ENCODE measurements at regions not wholly inside any gene's neighbourhood (a gene's known extent, or its start where the extent isn't known, plus 50 kb on each side); places are given as distances from the start of the nearest gene placed in this dataset.

DNA sequence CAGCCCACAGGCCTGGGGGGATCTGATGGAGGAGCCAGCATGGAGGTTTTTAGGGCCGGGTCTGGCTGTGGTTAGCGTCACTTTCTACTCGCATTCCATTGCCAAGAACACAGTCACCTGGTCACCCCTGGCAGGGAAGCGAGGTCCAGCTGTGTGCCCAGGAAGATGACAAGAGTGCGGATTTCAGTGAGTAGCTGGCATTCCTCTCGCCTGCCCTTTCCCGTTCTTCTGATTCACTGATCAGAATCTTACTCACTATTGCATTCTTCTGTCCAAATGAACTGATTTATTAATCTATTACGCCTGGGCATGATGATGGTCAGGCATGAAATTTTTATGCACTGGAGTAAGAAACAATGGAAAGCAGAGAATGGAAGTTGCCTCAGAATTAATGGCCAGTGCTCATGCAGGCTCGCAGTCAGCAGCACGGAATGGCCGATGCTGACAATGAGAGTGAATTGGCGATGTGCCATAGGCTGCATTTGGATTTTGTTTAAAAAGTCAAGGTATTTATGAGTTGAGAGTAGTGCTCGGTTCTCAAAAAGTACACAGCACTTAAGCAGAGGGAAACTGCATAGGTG is 76.4 kb upstream of the MGAT5 start:
- peaks cover 0 to 3% (median 0%) of the 10 kb centered on the region in 3 donors for H3K36me3 ChIP-seq (ENCODE audit: control insufficient read depth in 3 of 3, insufficient read depth in 2 of 3, low read depth in 1 of 3, low read length in 3 of 3)
- no peak overlapping the region for H3K4me3 ChIP-seq (ENCODE audit: low read depth in 1 of 3, low read length in 3 of 3)
- DNase-seq (no peak), FAIRE-seq (no peak)
- no peaks in the 10 kb centered on the region for H3K9me3 ChIP-seq (ENCODE audit: control insufficient read depth in 2 of 2, insufficient read depth in 1 of 2, low read depth in 1 of 2, low read length in 1 of 2)
- 86 to 92% (median 89%) methylated on average over 13 of the region's 13 CpGs for WGBS, 3 donors
- no peak overlapping the region for H3K27ac ChIP-seq (ENCODE audit: low read depth in 1 of 3, low read length in 2 of 3)
- H3K27me3 ChIP-seq (ENCODE audit: control insufficient read depth in 3 of 3, insufficient read depth in 3 of 3, low read length in 3 of 3), result no peaks in the 10 kb centered on the region
- peaks cover 11 to 13% (median 12%) of the 10 kb centered on the region in 3 donors for H3K4me1 ChIP-seq (ENCODE audit: control insufficient read depth in 3 of 3, insufficient read depth in 2 of 3, low read depth in 1 of 3, low read length in 2 of 3)

DNA sequence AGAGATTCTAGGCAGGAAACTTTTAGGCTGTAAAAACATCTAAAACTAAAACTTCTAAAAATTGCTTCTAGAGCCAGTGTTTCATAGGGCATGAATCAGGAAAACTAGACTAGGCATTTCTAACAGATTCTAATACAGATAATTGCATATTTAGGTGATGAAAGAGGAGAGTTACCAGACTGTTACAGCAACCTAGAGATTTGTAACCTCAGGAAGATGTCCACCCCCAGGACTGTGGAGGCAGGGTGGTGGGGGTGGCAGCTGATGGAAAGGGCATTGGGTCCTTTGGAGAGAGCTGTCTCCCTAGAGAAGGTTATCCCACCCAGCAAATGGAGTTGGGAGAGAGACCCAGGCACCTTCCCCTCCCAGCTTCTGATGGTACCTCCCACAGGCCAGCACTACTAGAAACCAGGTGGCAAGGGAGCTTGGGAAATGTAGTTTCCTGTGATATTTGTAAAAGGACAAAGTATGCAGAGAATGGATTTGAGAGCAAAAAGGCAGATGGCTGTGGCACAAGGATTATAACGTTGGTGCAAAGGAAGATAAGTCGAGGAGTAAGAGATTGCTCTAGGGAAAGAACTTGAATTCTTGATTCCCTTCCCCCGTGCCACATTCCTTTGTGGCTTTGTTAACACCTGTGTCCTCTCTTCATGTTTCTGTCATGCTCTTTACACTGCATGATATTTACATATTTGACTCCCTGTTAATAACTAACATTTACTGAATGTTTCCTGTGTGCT is 75.6 kb upstream of the MGAT5 start:
- H3K4me1 ChIP-seq (ENCODE audit: control insufficient read depth in 3 of 3, insufficient read depth in 2 of 3, low read depth in 1 of 3, low read length in 2 of 3), result peaks cover 7 to 12% (median 11%) of the 10 kb centered on the region in 3 donors
- FAIRE-seq, result no peak
- H3K27me3 ChIP-seq (ENCODE audit: control insufficient read depth in 3 of 3, insufficient read depth in 3 of 3, low read length in 3 of 3), result no peaks in the 10 kb centered on the region
- no peak overlapping the region for H3K4me3 ChIP-seq (ENCODE audit: low read depth in 1 of 3, low read length in 3 of 3)
- DNase-seq, result no peak
- peak overlapping the region in 1 of 3 donors; percentile 30 for H3K27ac ChIP-seq (ENCODE audit: low read depth in 1 of 3, low read length in 2 of 3)
- H3K9me3 ChIP-seq (ENCODE audit: control insufficient read depth in 2 of 2, insufficient read depth in 1 of 2, low read depth in 1 of 2, low read length in 1 of 2), result no peaks in the 10 kb centered on the region
- H3K36me3 ChIP-seq (ENCODE audit: control insufficient read depth in 3 of 3, insufficient read depth in 2 of 3, low read depth in 1 of 3, low read length in 3 of 3), result peaks cover 0 to 2% (median 0%) of the 10 kb centered on the region in 3 donors
- WGBS, 3 donors, result 40 to 63% (median 45%) methylated on average over 3 of the region's 3 CpGs

DNA sequence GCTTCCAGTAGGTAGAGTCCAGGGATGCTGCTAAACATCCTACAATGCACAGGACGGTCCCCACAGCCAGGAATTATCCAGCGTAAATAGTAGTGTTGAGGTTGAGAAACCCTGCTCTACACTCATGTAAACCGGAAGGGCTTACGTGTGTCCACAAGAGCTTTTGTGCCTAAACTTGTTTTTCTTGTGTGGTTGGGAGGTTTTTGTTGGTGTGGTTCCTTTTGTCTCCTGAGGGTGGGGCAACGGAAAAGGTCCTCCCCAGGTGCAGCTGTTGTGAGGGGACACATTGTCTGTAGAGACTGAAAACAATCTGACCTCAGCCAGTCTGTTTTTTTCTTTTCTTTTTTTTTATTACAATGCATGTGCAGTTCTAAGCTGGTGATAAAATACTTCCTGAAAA is 72.7 kb upstream of the MGAT5 start:
- no peak for FAIRE-seq

DNA sequence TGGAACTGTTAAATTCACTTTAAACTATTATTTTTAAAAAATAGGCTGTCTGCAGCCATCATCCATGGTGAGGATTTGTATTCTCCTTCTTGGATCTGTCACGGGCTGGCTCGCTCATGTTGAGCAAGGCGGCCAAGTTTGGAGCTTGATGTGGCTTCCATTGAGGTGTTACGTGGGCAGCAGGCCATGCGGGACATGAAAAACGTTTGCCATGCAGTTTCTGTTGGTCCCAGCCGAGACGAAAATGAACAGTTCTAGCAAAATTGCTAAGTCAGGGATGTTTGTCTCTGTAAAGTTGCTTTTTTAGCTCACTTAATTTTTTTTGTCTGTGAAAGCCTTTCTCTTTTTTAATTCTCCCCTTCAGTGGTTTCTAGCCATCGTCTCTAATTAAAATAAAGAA is 70.2 kb upstream of the MGAT5 start:
- Histone ChIP-seq H3K9me3 (ENCODE audit: control insufficient read depth in 2 of 2, insufficient read depth in 1 of 2, low read depth in 1 of 2, low read length in 1 of 2) (no peaks in the 10 kb centered on the region), H3K27ac (ENCODE audit: low read depth in 1 of 3, low read length in 2 of 3) (no peak overlapping the region), H3K4me1 (ENCODE audit: control insufficient read depth in 3 of 3, insufficient read depth in 2 of 3, low read depth in 1 of 3, low read length in 2 of 3) (peaks cover 3 to 7% (median 5%) of the 10 kb centered on the region in 3 donors), H3K36me3 (ENCODE audit: control insufficient read depth in 3 of 3, insufficient read depth in 2 of 3, low read depth in 1 of 3, low read length in 3 of 3) (peaks cover 0 to 6% (median 0%) of the 10 kb centered on the region in 3 donors), H3K4me3 (ENCODE audit: low read depth in 1 of 3, low read length in 3 of 3) (no peak overlapping the region), H3K27me3 (ENCODE audit: control insufficient read depth in 3 of 3, insufficient read depth in 3 of 3, low read length in 3 of 3) (no peaks in the 10 kb centered on the region)
- DNase-seq (no peak), FAIRE-seq (no peak)
- 84 to 92% (median 86%) methylated on average over 9 of the region's 9 CpGs for WGBS, 3 donors

More for the DNA sequence above, 72.7 kb upstream of the MGAT5 start:
- H3K27ac ChIP-seq (ENCODE audit: low read depth in 1 of 3, low read length in 2 of 3), result peak overlapping the region in 1 of 3 donors; percentile 72
- WGBS, 3 donors, result 62 to 74% (median 62%) methylated on average over 5 of the region's 5 CpGs
- peaks cover 0 to 8% (median 7%) of the 10 kb centered on the region in 3 donors for H3K4me1 ChIP-seq (ENCODE audit: control insufficient read depth in 3 of 3, insufficient read depth in 2 of 3, low read depth in 1 of 3, low read length in 2 of 3)
- H3K9me3 ChIP-seq (ENCODE audit: control insufficient read depth in 2 of 2, insufficient read depth in 1 of 2, low read depth in 1 of 2, low read length in 1 of 2), result no peaks in the 10 kb centered on the region
- DNase-seq, result peak in 1 of 2 donors; percentile 67
- no peak overlapping the region for H3K4me3 ChIP-seq (ENCODE audit: low read depth in 1 of 3, low read length in 3 of 3)
- H3K36me3 ChIP-seq (ENCODE audit: control insufficient read depth in 3 of 3, insufficient read depth in 2 of 3, low read depth in 1 of 3, low read length in 3 of 3), result peaks cover 0 to 4% (median 0%) of the 10 kb centered on the region in 3 donors
- H3K27me3 ChIP-seq (ENCODE audit: control insufficient read depth in 3 of 3, insufficient read depth in 3 of 3, low read length in 3 of 3), result no peaks in the 10 kb centered on the region

DNA sequence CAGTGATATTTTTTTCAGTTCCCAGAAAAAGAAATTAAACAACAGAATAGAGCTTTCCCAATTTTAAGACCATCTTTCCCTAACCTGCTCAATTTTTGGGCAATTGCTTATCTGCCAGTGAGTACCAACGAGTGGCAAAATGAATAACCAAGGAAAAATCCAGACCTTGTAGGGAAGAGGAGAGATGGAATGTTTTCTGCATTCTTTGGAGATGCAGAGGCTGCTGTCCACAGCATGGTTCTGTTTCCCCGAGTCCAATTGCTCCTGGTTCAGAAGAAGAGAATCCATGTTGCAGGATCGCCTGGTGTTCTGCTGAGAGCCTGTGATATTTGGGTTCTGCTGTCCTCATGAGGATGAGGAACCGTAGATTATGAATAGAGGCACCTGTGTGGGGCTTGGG is 68.2 kb upstream of the MGAT5 start:
- no peaks in the 10 kb centered on the region for H3K9me3 ChIP-seq (ENCODE audit: control insufficient read depth in 2 of 2, insufficient read depth in 1 of 2, low read depth in 1 of 2, low read length in 1 of 2)
- no peak overlapping the region for H3K27ac ChIP-seq (ENCODE audit: low read depth in 1 of 3, low read length in 2 of 3)
- DNase-seq, result no peak
- H3K4me3 ChIP-seq (ENCODE audit: low read depth in 1 of 3, low read length in 3 of 3), result no peak overlapping the region
- peaks cover 0 to 6% (median 0%) of the 10 kb centered on the region in 3 donors for H3K36me3 ChIP-seq (ENCODE audit: control insufficient read depth in 3 of 3, insufficient read depth in 2 of 3, low read depth in 1 of 3, low read length in 3 of 3)
- no peaks in the 10 kb centered on the region for H3K27me3 ChIP-seq (ENCODE audit: control insufficient read depth in 3 of 3, insufficient read depth in 3 of 3, low read length in 3 of 3)
- H3K4me1 ChIP-seq (ENCODE audit: control insufficient read depth in 3 of 3, insufficient read depth in 2 of 3, low read depth in 1 of 3, low read length in 2 of 3), result peaks cover 3 to 13% (median 5%) of the 10 kb centered on the region in 3 donors
- WGBS, 3 donors, result 91 to 96% (median 92%) methylated on average over 4 of the region's 4 CpGs
- no peak for FAIRE-seq

DNA sequence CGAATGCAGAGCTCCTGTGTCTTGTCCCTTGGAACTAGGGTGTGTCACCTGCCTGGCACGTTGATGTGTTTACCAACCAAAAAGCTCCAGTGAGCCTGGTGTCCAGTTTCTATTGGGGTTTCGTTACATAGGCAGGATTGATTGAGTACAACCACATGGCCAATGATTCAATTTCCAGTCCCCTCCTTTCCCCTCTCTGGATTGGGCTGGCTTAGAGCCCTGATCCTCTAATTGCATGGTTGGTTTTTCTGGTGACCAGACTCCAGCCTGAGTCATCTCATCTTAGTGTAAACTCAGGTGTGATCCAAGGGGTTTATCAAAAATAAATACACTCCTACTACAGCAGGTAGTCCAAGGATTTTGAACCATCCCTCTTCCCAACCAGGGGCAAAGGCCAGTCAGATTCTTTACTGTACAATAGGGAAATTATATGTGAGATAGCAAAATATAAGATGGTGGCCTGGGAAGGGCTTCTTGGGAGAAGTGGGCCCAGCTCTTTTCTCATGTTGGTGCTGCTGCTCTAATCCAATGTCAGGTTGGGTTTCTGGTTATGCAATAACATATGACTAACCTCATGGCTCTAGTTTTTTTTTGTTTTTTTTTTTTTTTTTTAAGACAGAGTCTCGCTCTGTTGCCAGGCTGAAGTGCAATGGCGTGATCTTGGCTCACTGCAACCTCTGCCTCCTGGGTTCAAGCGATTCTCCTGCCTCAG is 64.7 kb upstream of the MGAT5 start:
- Histone ChIP-seq H3K4me1 (ENCODE audit: control insufficient read depth in 3 of 3, insufficient read depth in 2 of 3, low read depth in 1 of 3, low read length in 2 of 3) (peaks cover 5 to 19% (median 7%) of the 10 kb centered on the region in 3 donors), H3K27ac (ENCODE audit: low read depth in 1 of 3, low read length in 2 of 3) (peak overlapping the region; percentile 24 to 84 (median 34)), H3K36me3 (ENCODE audit: control insufficient read depth in 3 of 3, insufficient read depth in 2 of 3, low read depth in 1 of 3, low read length in 3 of 3) (peaks cover 0 to 11% (median 0%) of the 10 kb centered on the region in 3 donors), H3K4me3 (ENCODE audit: low read depth in 1 of 3, low read length in 3 of 3) (no peak overlapping the region), H3K27me3 (ENCODE audit: control insufficient read depth in 3 of 3, insufficient read depth in 3 of 3, low read length in 3 of 3) (no peaks in the 10 kb centered on the region), H3K9me3 (ENCODE audit: control insufficient read depth in 2 of 2, insufficient read depth in 1 of 2, low read depth in 1 of 2, low read length in 1 of 2) (peaks cover 0 to 3% of the 10 kb centered on the region in 2 donors)
- DNase-seq (peak; percentile 51 to 95), FAIRE-seq (no peak)
- WGBS, 3 donors, result 31 to 70% (median 34%) methylated on average over 4 to 6 of the region's 6 CpGs

DNA sequence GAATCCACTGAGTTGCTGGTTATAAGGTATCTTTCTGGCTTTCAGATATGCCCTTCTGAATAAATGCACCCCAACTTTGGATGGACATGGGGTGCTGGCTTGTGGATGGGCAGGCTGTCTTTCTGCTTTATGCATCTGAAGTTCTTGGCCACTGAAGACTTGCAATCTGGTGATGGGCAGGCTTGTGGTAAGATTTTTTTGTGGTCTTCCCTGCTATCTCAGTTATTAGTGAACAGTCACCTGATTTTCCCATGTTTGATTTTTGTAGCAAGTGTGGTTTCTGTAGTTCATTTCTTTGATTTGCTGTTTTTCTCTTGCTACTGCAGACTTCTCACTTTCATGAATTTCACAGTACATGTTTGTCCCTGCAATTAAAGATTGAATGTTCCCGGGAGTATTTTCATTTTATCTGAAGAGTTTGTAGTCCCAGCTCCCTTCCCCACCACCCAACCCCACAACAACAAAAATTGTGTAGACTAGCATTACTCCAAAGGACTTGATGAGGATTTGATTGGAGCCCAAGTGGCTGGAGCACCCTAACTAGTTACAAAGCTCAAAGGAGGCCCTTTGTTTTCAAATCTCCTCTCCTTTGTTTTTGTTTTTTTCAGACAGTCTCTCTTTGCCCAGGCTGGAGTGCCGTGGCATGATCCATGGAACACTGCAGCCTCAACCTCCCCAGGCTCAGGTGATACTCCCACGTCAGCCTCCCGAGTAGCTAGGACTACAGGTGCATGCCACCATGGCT is 63.6 kb upstream of the MGAT5 start:
- FAIRE-seq (no peak), DNase-seq (no peak)
- Histone ChIP-seq H3K4me1 (ENCODE audit: control insufficient read depth in 3 of 3, insufficient read depth in 2 of 3, low read depth in 1 of 3, low read length in 2 of 3) (peaks cover 10 to 20% (median 14%) of the 10 kb centered on the region in 3 donors), H3K4me3 (ENCODE audit: low read depth in 1 of 3, low read length in 3 of 3) (no peak overlapping the region), H3K36me3 (ENCODE audit: control insufficient read depth in 3 of 3, insufficient read depth in 2 of 3, low read depth in 1 of 3, low read length in 3 of 3) (peaks cover 0 to 8% (median 0%) of the 10 kb centered on the region in 3 donors), H3K27ac (ENCODE audit: low read depth in 1 of 3, low read length in 2 of 3) (no peak overlapping the region), H3K27me3 (ENCODE audit: control insufficient read depth in 3 of 3, insufficient read depth in 3 of 3, low read length in 3 of 3) (no peaks in the 10 kb centered on the region), H3K9me3 (ENCODE audit: control insufficient read depth in 2 of 2, insufficient read depth in 1 of 2, low read depth in 1 of 2, low read length in 1 of 2) (peaks cover 0 to 3% of the 10 kb centered on the region in 2 donors)
- 70 to 88% (median 80%) methylated on average over 4 of the region's 4 CpGs for WGBS, 3 donors

DNA sequence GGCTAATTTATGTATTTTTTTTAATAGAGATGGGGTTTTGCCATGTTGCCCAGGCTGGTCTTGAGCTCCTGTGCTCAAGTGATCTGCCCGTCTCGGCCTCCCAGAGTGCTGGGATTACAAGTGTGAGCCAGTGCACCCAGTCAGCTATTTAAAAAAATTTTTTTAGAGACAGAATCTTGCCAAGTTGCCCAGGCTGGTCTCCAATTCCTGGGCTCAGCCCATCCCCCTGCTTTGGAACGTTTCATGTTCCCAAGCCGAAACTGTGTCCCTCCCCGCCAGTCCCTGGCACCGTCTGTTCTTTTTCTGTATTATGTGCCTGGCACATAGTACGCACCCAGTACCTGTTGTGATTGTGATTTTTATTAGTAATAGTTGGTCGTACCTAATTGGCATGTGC is 63.1 kb upstream of the MGAT5 start:
- Histone ChIP-seq H3K27me3 (ENCODE audit: control insufficient read depth in 3 of 3, insufficient read depth in 3 of 3, low read length in 3 of 3) (no peaks in the 10 kb centered on the region), H3K36me3 (ENCODE audit: control insufficient read depth in 3 of 3, insufficient read depth in 2 of 3, low read depth in 1 of 3, low read length in 3 of 3) (peaks cover 0 to 8% (median 0%) of the 10 kb centered on the region in 3 donors), H3K27ac (ENCODE audit: low read depth in 1 of 3, low read length in 2 of 3) (no peak overlapping the region), H3K9me3 (ENCODE audit: control insufficient read depth in 2 of 2, insufficient read depth in 1 of 2, low read depth in 1 of 2, low read length in 1 of 2) (peaks cover 0 to 3% of the 10 kb centered on the region in 2 donors), H3K4me1 (ENCODE audit: control insufficient read depth in 3 of 3, insufficient read depth in 2 of 3, low read depth in 1 of 3, low read length in 2 of 3) (peaks cover 10 to 20% (median 14%) of the 10 kb centered on the region in 3 donors), H3K4me3 (ENCODE audit: low read depth in 1 of 3, low read length in 3 of 3) (no peak overlapping the region)
- 92 to 95% (median 94%) methylated on average over 8 of the region's 8 CpGs for WGBS, 3 donors
- no peak for FAIRE-seq
- no peak for DNase-seq
